ENCODE measurements at regions not wholly inside any gene's neighbourhood (a gene's known extent, or its start where the extent isn't known, plus 50 kb on each side); places are given as distances from the start of the nearest gene placed in this dataset.

- no peak for TF ChIP-seq POLR2AphosphoS5 (IDR thresholded peaks at IDR 0.05; ENCODE audit: low read depth)
- TF ChIP-seq GABPA (IDR thresholded peaks at IDR 0.05; ENCODE audit: low read depth): no peak
- DNase-seq (ENCODE audit: low read depth in 1 of 2, low spot score in 1 of 2): no peak
- no peaks in the 10 kb centered on the region for H3K27me3 ChIP-seq (ENCODE audit: insufficient read depth, poor library complexity, severe bottlenecking)
- no peak overlapping the region for H3K27ac ChIP-seq (replicated peaks)
- no peak overlapping the region for H3K4me3 ChIP-seq (replicated peaks; ENCODE audit: insufficient read depth, low read length)
Measured at GRCh38 chr18:44564922-44565321, 115.8 kb upstream of the SETBP1 start.

GRCh38 chr18:44568342-44568741 lies 112.3 kb upstream of the SETBP1 start:
- no peak for DNase-seq (ENCODE audit: low read depth in 1 of 2, low spot score in 1 of 2)
- Histone ChIP-seq H3K27me3 (ENCODE audit: insufficient read depth, poor library complexity, severe bottlenecking) (no peaks in the 10 kb centered on the region), H3K4me3 (replicated peaks; ENCODE audit: insufficient read depth, low read length) (no peak overlapping the region), H3K27ac (replicated peaks) (no peak overlapping the region)
- TF ChIP-seq CTCF (IDR thresholded peaks at IDR 0.05; ENCODE audit: insufficient read depth, low read length) (no peak), GABPA (IDR thresholded peaks at IDR 0.05; ENCODE audit: low read depth) (no peak), POLR2AphosphoS5 (IDR thresholded peaks at IDR 0.05; ENCODE audit: low read depth) (no peak)

GRCh38 chr18:44568986-44569385 lies 111.7 kb upstream of the SETBP1 start:
- Histone ChIP-seq H3K27ac (replicated peaks) (no peak overlapping the region), H3K4me3 (replicated peaks; ENCODE audit: insufficient read depth, low read length) (no peak overlapping the region), H3K27me3 (ENCODE audit: insufficient read depth, poor library complexity, severe bottlenecking) (no peaks in the 10 kb centered on the region)
- no peak for DNase-seq (ENCODE audit: low read depth in 1 of 2, low spot score in 1 of 2)
- TF ChIP-seq POLR2AphosphoS5 (IDR thresholded peaks at IDR 0.05; ENCODE audit: low read depth) (no peak), CTCF (IDR thresholded peaks at IDR 0.05; ENCODE audit: insufficient read depth, low read length) (no peak)

GRCh38 chr18:44569391-44570055 lies 111.2 kb upstream of the SETBP1 start:
- no peak for TF ChIP-seq GABPA (IDR thresholded peaks at IDR 0.05; ENCODE audit: low read depth)
- TF ChIP-seq, protein P1, sequence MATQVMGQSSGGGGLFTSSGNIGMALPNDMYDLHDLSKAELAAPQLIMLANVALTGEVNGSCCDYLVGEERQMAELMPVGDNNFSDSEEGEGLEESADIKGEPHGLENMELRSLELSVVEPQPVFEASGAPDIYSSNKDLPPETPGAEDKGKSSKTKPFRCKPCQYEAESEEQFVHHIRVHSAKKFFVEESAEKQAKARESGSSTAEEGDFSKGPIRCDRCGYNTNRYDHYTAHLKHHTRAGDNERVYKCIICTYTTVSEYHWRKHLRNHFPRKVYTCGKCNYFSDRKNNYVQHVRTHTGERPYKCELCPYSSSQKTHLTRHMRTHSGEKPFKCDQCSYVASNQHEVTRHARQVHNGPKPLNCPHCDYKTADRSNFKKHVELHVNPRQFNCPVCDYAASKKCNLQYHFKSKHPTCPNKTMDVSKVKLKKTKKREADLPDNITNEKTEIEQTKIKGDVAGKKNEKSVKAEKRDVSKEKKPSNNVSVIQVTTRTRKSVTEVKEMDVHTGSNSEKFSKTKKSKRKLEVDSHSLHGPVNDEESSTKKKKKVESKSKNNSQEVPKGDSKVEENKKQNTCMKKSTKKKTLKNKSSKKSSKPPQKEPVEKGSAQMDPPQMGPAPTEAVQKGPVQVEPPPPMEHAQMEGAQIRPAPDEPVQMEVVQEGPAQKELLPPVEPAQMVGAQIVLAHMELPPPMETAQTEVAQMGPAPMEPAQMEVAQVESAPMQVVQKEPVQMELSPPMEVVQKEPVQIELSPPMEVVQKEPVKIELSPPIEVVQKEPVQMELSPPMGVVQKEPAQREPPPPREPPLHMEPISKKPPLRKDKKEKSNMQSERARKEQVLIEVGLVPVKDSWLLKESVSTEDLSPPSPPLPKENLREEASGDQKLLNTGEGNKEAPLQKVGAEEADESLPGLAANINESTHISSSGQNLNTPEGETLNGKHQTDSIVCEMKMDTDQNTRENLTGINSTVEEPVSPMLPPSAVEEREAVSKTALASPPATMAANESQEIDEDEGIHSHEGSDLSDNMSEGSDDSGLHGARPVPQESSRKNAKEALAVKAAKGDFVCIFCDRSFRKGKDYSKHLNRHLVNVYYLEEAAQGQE (IDR thresholded peaks at IDR 0.05; ENCODE audit: insufficient replicate concordance, low read depth): no peak
- TF ChIP-seq SPI1 (IDR thresholded peaks at IDR 0.05; ENCODE audit: borderline replicate concordance, low read depth): no peak
- TF ChIP-seq POLR2AphosphoS5 (IDR thresholded peaks at IDR 0.05; ENCODE audit: low read depth): no peak
- Histone ChIP-seq H3K4me3 (replicated peaks; ENCODE audit: insufficient read depth, low read length) (no peak overlapping the region), H3K27ac (replicated peaks) (no peak overlapping the region), H3K27me3 (ENCODE audit: insufficient read depth, poor library complexity, severe bottlenecking) (no peaks in the 10 kb centered on the region)
- DNase-seq (ENCODE audit: low read depth in 1 of 2, low spot score in 1 of 2): no peak

- DNase-seq (ENCODE audit: low read depth in 1 of 2, low spot score in 1 of 2): peak in 1 of 2 experiments; percentile 3
Measured at GRCh38 chr18:44579028-44579702, 101.5 kb upstream of the SETBP1 start.

More at GRCh38 chr18:44579028-44579702, 101.5 kb upstream of the SETBP1 start:
- peak; percentile 56 for TF ChIP-seq CTCF (IDR thresholded peaks at IDR 0.05; ENCODE audit: insufficient read depth, low read length)
- TF ChIP-seq, protein P1 (IDR thresholded peaks at IDR 0.05; ENCODE audit: insufficient replicate concordance, low read depth): no peak
- no peak overlapping the region for H3K4me3 ChIP-seq (replicated peaks; ENCODE audit: insufficient read depth, low read length)
- H3K27ac ChIP-seq (replicated peaks): no peak overlapping the region
- no peaks in the 10 kb centered on the region for H3K27me3 ChIP-seq (ENCODE audit: insufficient read depth, poor library complexity, severe bottlenecking)

Data from HL-60 (cell line).